ENCODE measurements at regions not wholly inside any gene's neighbourhood (a gene's known extent, or its start where the extent isn't known, plus 50 kb on each side); places are given as distances from the start of the nearest gene placed in this dataset.
"Not testable (repeated sequence)": the region's sequence is repeated elsewhere in the genome, so short reads cannot be mapped to it uniquely, and the experiment has no call there.

GRCh38 chr10:22824520-22824919 lies 103.3 kb upstream of the ARMC3 start:
- DNase-seq, result no peak

GRCh38 chr10:22823109-22823508 lies 104.7 kb upstream of the ARMC3 start:
- no peak for DNase-seq

- DNase-seq, result not testable (repeated sequence)
Observed at GRCh38 chr10:22821921-22822320, 105.9 kb upstream of the ARMC3 start.

- no peak for DNase-seq
Observed at GRCh38 chr10:22821501-22821900, 106.4 kb upstream of the ARMC3 start.

- DNase-seq, result no peak
Observed at GRCh38 chr10:22816298-22816653, 101.9 kb upstream of the PIP4K2A start.

GRCh38 chr10:22810643-22811465 lies 96.5 kb upstream of the PIP4K2A start:
- no peak for DNase-seq

- no peak for DNase-seq
Observed at GRCh38 chr10:22807238-22807637, 92.9 kb upstream of the PIP4K2A start.

GRCh38 chr10:22805304-22805703 lies 90.9 kb upstream of the PIP4K2A start:
- peak; percentile 77 to 95 (median 77) for DNase-seq

GRCh38 chr10:22803261-22803885 lies 89.0 kb upstream of the PIP4K2A start:
- DNase-seq, result no peak

- DNase-seq, result no peak
Observed at GRCh38 chr10:22801785-22802184, 87.4 kb upstream of the PIP4K2A start.

GRCh38 chr10:22797796-22798195 lies 83.4 kb upstream of the PIP4K2A start:
- not testable (repeated sequence) for DNase-seq

GRCh38 chr10:22795546-22795945 lies 81.2 kb upstream of the PIP4K2A start:
- DNase-seq, result no peak

- DNase-seq, result no peak
Observed at GRCh38 chr10:22792161-22792560, 77.8 kb upstream of the PIP4K2A start.

GRCh38 chr10:22791665-22792064 lies 77.3 kb upstream of the PIP4K2A start:
- DNase-seq, result peak; percentile 18 to 80 (median 59)

GRCh38 chr10:22784668-22785067 lies 70.3 kb upstream of the PIP4K2A start:
- DNase-seq, result no peak

- no peak for DNase-seq
Observed at GRCh38 chr10:22783807-22784206, 69.4 kb upstream of the PIP4K2A start.

- peak in 1 of 3 experiments; percentile 1 for DNase-seq
Observed at GRCh38 chr10:22780474-22780885, 66.1 kb upstream of the PIP4K2A start.

GRCh38 chr10:22779331-22780019 lies 65.1 kb upstream of the PIP4K2A start:
- DNase-seq, result no peak

- no peak for DNase-seq
Observed at GRCh38 chr10:22774102-22774501, 59.7 kb upstream of the PIP4K2A start.

- DNase-seq, result not testable (repeated sequence)
Observed at GRCh38 chr10:22771631-22772030, 57.3 kb upstream of the PIP4K2A start.

GRCh38 chr10:22770270-22770669 lies 55.9 kb upstream of the PIP4K2A start:
- no peak for DNase-seq

- no peak for DNase-seq
Observed at GRCh38 chr10:22767859-22768258, 53.5 kb upstream of the PIP4K2A start.

- DNase-seq, result no peak
Observed at GRCh38 chr10:22766693-22767092, 52.3 kb upstream of the PIP4K2A start.

All from NCI-H1417 (cell line).